ENCODE measurements at regions not wholly inside any gene's neighbourhood (a gene's known extent, or its start where the extent isn't known, plus 50 kb on each side); places are given as distances from the start of the nearest gene placed in this dataset.

DNA sequence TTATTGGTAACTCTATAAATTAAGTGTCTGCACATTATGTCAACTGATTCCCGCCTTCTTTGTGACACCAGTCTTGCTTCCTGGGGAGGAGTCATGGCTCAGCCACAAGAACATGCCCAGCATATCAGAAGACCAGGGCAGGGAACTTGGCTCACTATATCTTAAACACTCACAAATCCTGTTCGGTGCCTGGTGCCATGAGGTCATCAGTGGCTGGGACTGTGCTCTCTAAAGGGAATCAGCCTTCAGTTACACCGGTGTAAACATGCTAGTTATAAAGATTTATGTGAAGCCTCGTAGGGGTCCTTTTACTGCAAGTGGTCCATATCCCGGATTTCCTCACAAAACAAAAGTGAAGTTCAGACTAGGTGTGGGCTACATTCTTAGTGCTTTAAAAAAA lies 73.1 kb upstream of the ZNF521 start:
- no peaks in the 10 kb centered on the region for H3K36me3 ChIP-seq (ENCODE audit: insufficient read depth, low read length, poor library complexity, severe bottlenecking)
- intact Hi-C loops (cut with micrococcal nuclease; ENCODE audit: unreplicated experiment), result no loop called here
- H3K27me3 ChIP-seq (replicated peaks; ENCODE audit: insufficient read depth, low read depth, low read length, poor library complexity), result no peaks in the 10 kb centered on the region
- DNase-seq (ENCODE audit: low spot score), result no peak
- no peaks in the 10 kb centered on the region for H3K4me1 ChIP-seq (ENCODE audit: insufficient read depth, low read length, poor library complexity, severe bottlenecking)
- ChIA-PET POLR2A (ENCODE audit: low non-redundant PET) (no interaction called here), CTCF (no interaction called here)
- H3K4me3 ChIP-seq (ENCODE audit: low read depth, low read length, poor library complexity, severe bottlenecking), result no peak overlapping the region
- no peak for TF ChIP-seq EZH2 (IDR thresholded peaks at IDR 0.05; ENCODE audit: borderline replicate concordance, low read depth, low read length, poor library complexity, severe bottlenecking)
- TF ChIP-seq, protein P1, sequence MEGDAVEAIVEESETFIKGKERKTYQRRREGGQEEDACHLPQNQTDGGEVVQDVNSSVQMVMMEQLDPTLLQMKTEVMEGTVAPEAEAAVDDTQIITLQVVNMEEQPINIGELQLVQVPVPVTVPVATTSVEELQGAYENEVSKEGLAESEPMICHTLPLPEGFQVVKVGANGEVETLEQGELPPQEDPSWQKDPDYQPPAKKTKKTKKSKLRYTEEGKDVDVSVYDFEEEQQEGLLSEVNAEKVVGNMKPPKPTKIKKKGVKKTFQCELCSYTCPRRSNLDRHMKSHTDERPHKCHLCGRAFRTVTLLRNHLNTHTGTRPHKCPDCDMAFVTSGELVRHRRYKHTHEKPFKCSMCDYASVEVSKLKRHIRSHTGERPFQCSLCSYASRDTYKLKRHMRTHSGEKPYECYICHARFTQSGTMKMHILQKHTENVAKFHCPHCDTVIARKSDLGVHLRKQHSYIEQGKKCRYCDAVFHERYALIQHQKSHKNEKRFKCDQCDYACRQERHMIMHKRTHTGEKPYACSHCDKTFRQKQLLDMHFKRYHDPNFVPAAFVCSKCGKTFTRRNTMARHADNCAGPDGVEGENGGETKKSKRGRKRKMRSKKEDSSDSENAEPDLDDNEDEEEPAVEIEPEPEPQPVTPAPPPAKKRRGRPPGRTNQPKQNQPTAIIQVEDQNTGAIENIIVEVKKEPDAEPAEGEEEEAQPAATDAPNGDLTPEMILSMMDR (conservative IDR thresholded peaks at IDR 0.05; ENCODE audit: low read depth, low read length), result no peak
- no TSS peak for BruUV-seq (replicated peaks)
- peaks cover 3% of the 10 kb centered on the region for H3K9me3 ChIP-seq (ENCODE audit: low read depth, low read length, poor library complexity, severe bottlenecking)
- H3K27ac ChIP-seq (ENCODE audit: low read depth, low read length, poor library complexity, severe bottlenecking), result no peak overlapping the region

DNA sequence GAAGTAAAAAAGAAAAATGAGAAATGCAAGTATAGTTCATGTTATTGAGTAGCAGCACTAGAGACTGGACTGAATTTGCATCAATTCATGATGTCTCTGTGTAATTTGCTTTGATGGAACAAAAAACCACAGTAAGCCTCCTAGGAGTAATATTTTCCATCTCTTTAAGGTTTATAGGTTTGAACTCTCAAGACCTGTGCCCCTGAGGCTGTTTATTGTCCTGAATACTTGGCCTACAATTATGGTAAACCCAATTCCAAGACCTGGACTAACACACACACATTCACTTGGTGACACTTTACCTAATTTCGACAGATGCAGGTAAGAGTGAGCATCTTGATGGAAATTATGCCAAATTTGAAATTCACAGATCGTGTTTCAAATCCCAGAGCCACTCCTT lies 71.8 kb upstream of the ZNF521 start:
- TF ChIP-seq, protein P1 (conservative IDR thresholded peaks at IDR 0.05; ENCODE audit: low read depth, low read length), result no peak
- TF ChIP-seq EZH2 (IDR thresholded peaks at IDR 0.05; ENCODE audit: borderline replicate concordance, low read depth, low read length, poor library complexity, severe bottlenecking), result no peak
- Histone ChIP-seq H3K27me3 (replicated peaks; ENCODE audit: insufficient read depth, low read depth, low read length, poor library complexity) (no peaks in the 10 kb centered on the region), H3K4me3 (ENCODE audit: low read depth, low read length, poor library complexity, severe bottlenecking) (no peak overlapping the region), H3K27ac (ENCODE audit: low read depth, low read length, poor library complexity, severe bottlenecking) (no peak overlapping the region), H3K9me3 (ENCODE audit: low read depth, low read length, poor library complexity, severe bottlenecking) (peaks cover 3% of the 10 kb centered on the region), H3K4me1 (ENCODE audit: insufficient read depth, low read length, poor library complexity, severe bottlenecking) (no peaks in the 10 kb centered on the region), H3K36me3 (ENCODE audit: insufficient read depth, low read length, poor library complexity, severe bottlenecking) (no peaks in the 10 kb centered on the region)
- CTCF ChIA-PET, result no interaction called here
- POLR2A ChIA-PET (ENCODE audit: low non-redundant PET), result no interaction called here
- BruUV-seq (replicated peaks), result no TSS peak
- DNase-seq (ENCODE audit: low spot score), result no peak
- intact Hi-C loops (cut with micrococcal nuclease; ENCODE audit: unreplicated experiment), result no loop called here

DNA sequence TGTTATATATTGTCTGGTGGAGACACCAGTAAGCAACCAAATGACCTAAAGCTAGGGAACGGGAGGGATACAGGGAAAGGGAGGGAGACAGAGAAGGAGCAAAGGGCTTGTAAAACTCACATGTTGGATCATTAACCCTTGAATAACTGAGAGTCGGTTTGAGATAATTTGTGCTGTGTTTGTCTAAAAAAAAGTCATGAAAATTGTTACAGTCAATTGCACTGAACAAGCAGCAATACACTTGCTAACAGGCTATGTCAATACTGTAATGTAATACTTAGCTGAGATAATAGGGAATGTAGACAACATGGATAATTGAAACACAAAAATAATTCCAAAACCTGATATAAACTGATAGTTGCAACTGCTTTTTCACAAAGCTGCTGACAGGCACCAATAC lies 71.3 kb upstream of the ZNF521 start:
- no peaks in the 10 kb centered on the region for H3K4me1 ChIP-seq (ENCODE audit: insufficient read depth, low read length, poor library complexity, severe bottlenecking)
- CTCF ChIA-PET, result no interaction called here
- peaks cover 3% of the 10 kb centered on the region for H3K9me3 ChIP-seq (ENCODE audit: low read depth, low read length, poor library complexity, severe bottlenecking)
- intact Hi-C loops (cut with micrococcal nuclease; ENCODE audit: unreplicated experiment), result no loop called here
- TF ChIP-seq, protein P1 (conservative IDR thresholded peaks at IDR 0.05; ENCODE audit: low read depth, low read length), result no peak
- TF ChIP-seq EZH2 (IDR thresholded peaks at IDR 0.05; ENCODE audit: borderline replicate concordance, low read depth, low read length, poor library complexity, severe bottlenecking), result no peak
- no peak overlapping the region for H3K27ac ChIP-seq (ENCODE audit: low read depth, low read length, poor library complexity, severe bottlenecking)
- BruUV-seq (replicated peaks), result no TSS peak
- DNase-seq (ENCODE audit: low spot score), result no peak
- no peaks in the 10 kb centered on the region for H3K27me3 ChIP-seq (replicated peaks; ENCODE audit: insufficient read depth, low read depth, low read length, poor library complexity)
- POLR2A ChIA-PET (ENCODE audit: low non-redundant PET), result no interaction called here
- H3K4me3 ChIP-seq (ENCODE audit: low read depth, low read length, poor library complexity, severe bottlenecking), result no peak overlapping the region
- H3K36me3 ChIP-seq (ENCODE audit: insufficient read depth, low read length, poor library complexity, severe bottlenecking), result no peaks in the 10 kb centered on the region

Data from A673 (cell line).